ENCODE measurements at regions not wholly inside any gene's neighbourhood (a gene's known extent, or its start where the extent isn't known, plus 50 kb on each side); places are given as distances from the start of the nearest gene placed in this dataset.

GRCh38 chr20:56925831-56926170 lies 296.7 kb downstream of the TFAP2C start:
- TF ChIP-seq, protein P1, sequence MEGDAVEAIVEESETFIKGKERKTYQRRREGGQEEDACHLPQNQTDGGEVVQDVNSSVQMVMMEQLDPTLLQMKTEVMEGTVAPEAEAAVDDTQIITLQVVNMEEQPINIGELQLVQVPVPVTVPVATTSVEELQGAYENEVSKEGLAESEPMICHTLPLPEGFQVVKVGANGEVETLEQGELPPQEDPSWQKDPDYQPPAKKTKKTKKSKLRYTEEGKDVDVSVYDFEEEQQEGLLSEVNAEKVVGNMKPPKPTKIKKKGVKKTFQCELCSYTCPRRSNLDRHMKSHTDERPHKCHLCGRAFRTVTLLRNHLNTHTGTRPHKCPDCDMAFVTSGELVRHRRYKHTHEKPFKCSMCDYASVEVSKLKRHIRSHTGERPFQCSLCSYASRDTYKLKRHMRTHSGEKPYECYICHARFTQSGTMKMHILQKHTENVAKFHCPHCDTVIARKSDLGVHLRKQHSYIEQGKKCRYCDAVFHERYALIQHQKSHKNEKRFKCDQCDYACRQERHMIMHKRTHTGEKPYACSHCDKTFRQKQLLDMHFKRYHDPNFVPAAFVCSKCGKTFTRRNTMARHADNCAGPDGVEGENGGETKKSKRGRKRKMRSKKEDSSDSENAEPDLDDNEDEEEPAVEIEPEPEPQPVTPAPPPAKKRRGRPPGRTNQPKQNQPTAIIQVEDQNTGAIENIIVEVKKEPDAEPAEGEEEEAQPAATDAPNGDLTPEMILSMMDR (IDR thresholded peaks at IDR 0.05; ENCODE audit: low read depth, low read length): no peak
- H3K27ac ChIP-seq (ENCODE audit: low read depth, low read length): no peak overlapping the region
- peaks cover 31% of the 10 kb centered on the region for H3K27me3 ChIP-seq (ENCODE audit: control insufficient read depth, insufficient read depth, low read length)
- no peak overlapping the region for H3K4me3 ChIP-seq (ENCODE audit: low read depth, low read length)
- DNase-seq (ENCODE audit: low read depth, low spot score): no peak
- ChIA-PET CTCF (no interaction called here), POLR2A (no interaction called here)
- no peaks in the 10 kb centered on the region; the same call in 1 of the 2 replicates for H3K9me3 ChIP-seq (ENCODE audit: control insufficient read depth, insufficient read depth, low read length)

GRCh38 chr20:56926501-56926900 lies 297.4 kb downstream of the TFAP2C start:
- Histone ChIP-seq H3K9me3 (ENCODE audit: control insufficient read depth, insufficient read depth, low read length) (no peaks in the 10 kb centered on the region; the same call in 1 of the 2 replicates), H3K27me3 (ENCODE audit: control insufficient read depth, insufficient read depth, low read length) (peaks cover 31% of the 10 kb centered on the region), H3K27ac (ENCODE audit: low read depth, low read length) (no peak overlapping the region), H3K4me3 (ENCODE audit: low read depth, low read length) (no peak overlapping the region)
- no peak for DNase-seq (ENCODE audit: low read depth, low spot score)
- ChIA-PET CTCF (no interaction called here), POLR2A (no interaction called here)
- TF ChIP-seq, protein P1 (IDR thresholded peaks at IDR 0.05; ENCODE audit: low read depth, low read length): no peak

DNA sequence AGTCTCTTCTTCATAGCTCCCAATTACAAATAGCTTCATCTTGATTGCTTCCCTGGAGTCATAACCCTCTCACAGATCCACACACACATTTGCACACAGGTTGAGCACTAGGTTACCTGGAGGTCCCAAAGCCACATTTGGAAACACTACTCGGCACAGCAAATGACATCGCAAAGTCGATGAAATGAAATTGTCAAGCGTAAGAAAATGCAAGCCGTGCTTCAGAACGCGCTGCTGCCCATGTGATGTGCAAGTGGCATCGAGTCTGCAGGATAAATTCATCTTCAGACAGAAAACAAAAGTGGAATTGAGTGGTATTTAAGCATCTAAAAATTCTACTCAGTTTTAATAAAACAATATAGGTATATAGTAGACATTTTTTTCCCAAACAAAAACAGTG lies 298.0 kb downstream of the TFAP2C start:
- ChIA-PET POLR2A (no interaction called here), CTCF (no interaction called here)
- H3K4me3 ChIP-seq (ENCODE audit: low read depth, low read length): no peak overlapping the region
- H3K9me3 ChIP-seq (ENCODE audit: control insufficient read depth, insufficient read depth, low read length): no peaks in the 10 kb centered on the region; the same call in 1 of the 2 replicates
- no peak overlapping the region for H3K27ac ChIP-seq (ENCODE audit: low read depth, low read length)
- TF ChIP-seq, protein P1 (IDR thresholded peaks at IDR 0.05; ENCODE audit: low read depth, low read length): no peak
- no peak for DNase-seq (ENCODE audit: low read depth, low spot score)
- peaks cover 29% of the 10 kb centered on the region for H3K27me3 ChIP-seq (ENCODE audit: control insufficient read depth, insufficient read depth, low read length)

DNA sequence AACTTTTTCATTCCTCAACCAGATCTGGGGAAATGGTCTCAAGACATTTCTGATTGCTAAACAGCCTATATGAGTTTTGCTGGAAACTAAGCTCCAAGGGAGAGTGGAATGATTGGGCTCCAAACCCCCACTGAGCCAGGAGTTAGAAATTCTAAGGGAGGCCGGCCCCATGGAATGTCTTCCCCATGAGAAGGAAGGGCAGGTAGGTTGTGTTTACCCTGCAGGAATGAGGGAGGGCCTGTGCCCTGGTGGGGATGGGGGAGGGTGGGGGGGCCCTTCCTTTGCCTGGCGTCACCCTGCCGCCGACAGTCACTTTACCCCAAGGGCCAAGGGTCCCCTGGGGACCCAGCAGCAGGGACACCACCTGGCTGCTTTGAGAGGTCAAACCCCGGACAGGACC lies 298.9 kb downstream of the TFAP2C start:
- Histone ChIP-seq H3K9me3 (ENCODE audit: control insufficient read depth, insufficient read depth, low read length) (no peaks in the 10 kb centered on the region; the same call in 1 of the 2 replicates), H3K27me3 (ENCODE audit: control insufficient read depth, insufficient read depth, low read length) (peaks cover 29% of the 10 kb centered on the region), H3K4me3 (ENCODE audit: low read depth, low read length) (no peak overlapping the region), H3K27ac (ENCODE audit: low read depth, low read length) (no peak overlapping the region)
- TF ChIP-seq, protein P1 (IDR thresholded peaks at IDR 0.05; ENCODE audit: low read depth, low read length): no peak
- ChIA-PET CTCF (no interaction called here), POLR2A (no interaction called here)
- DNase-seq (ENCODE audit: low read depth, low spot score): no peak

GRCh38 chr20:56929606-56930005 lies 300.5 kb downstream of the TFAP2C start:
- POLR2A ChIA-PET: no interaction called here
- Histone ChIP-seq H3K27ac (ENCODE audit: low read depth, low read length) (no peak overlapping the region), H3K27me3 (ENCODE audit: control insufficient read depth, insufficient read depth, low read length) (peaks cover 25% of the 10 kb centered on the region), H3K4me3 (ENCODE audit: low read depth, low read length) (no peak overlapping the region), H3K9me3 (ENCODE audit: control insufficient read depth, insufficient read depth, low read length) (no peaks in the 10 kb centered on the region; the same call in 1 of the 2 replicates)
- no peak for DNase-seq (ENCODE audit: low read depth, low spot score)
- TF ChIP-seq, protein P1 (IDR thresholded peaks at IDR 0.05; ENCODE audit: low read depth, low read length): no peak
- CTCF ChIA-PET: no interaction called here

Measured in AG04450 (cell line).